Stomach (tissue), 8 donors: ENCODE measurements at regions not wholly inside any gene's neighbourhood (a gene's known extent, or its start where the extent isn't known, plus 50 kb on each side); places are given as distances from the start of the nearest gene placed in this dataset.

Source experiments
- DNase-seq, 2 donors: peaks; one replicate each; pipeline versions ENCODE4 v3.0.0 to v3.0.0-alpha.2; 2013 to 2019
- H3K27ac ChIP-seq, 5 donors: fragments of 200-600 bp in 4 of 5; sonication (generic) in 4 of 5; one replicate each; pipeline ENCODE4 v1.5.1; 2013 to 2019; ENCODE audit warnings: mild to moderate bottlenecking in 1 of 5, moderate library complexity in 1 of 5
- H3K27me3 ChIP-seq, 3 donors: fragments of 200-600 bp; sonication (generic); one replicate each; pipeline ENCODE4 v1.5.1; 2017 to 2019; ENCODE audit warnings: mixed run types in 1 of 3
- H3K36me3 ChIP-seq, 4 donors: fragments of 200-600 bp; sonication (generic); 1 replicate in 3 of 4; 2 replicates in 1 of 4; pipeline ENCODE4 v1.5.1; 2016 to 2019
- H3K4me1 ChIP-seq, 4 donors: fragments of 200-600 bp; sonication (generic); one replicate each; pipeline ENCODE4 v1.5.1; 2016 to 2019
- H3K4me3 ChIP-seq, 4 donors: fragments of 200-600 bp; sonication (generic) in 3 of 4; one replicate each; pipeline ENCODE4 v1.5.1; 2016 to 2019; ENCODE audit warnings: mild to moderate bottlenecking in 1 of 4
- H3K9me3 ChIP-seq, 4 donors: fragments of 200-600 bp; sonication (generic); one replicate each; pipeline ENCODE4 v1.5.1; 2016 to 2019
- EP300 ChIP-seq: sonication (generic); formaldehyde crosslinking; IDR thresholded peaks from one replicate; pipeline ENCODE4 v1.6.1; 2017; ENCODE audit warnings: antibody characterized with exemption
- POLR2A ChIP-seq, 4 donors: fragments of 450-650 bp; IDR thresholded peaks; one replicate each; pipeline ENCODE4 v1.6.1; 2016; ENCODE audit warnings: antibody characterized with exemption in 4 of 4, control low read depth in 2 of 4, mild to moderate bottlenecking in 1 of 4, moderate library complexity in 1 of 4
- POLR2AphosphoS5 ChIP-seq, 3 donors: sonication (generic); formaldehyde crosslinking; IDR thresholded peaks; one replicate each; pipeline ENCODE4 v1.6.1; 2016; ENCODE audit warnings: antibody characterized with exemption in 3 of 3
- WGBS, 5 donors: extraction: QIAGEN DNeasy Blood & Tissue Kit in 3 of 5; methylation state at CpG; one replicate each; pipeline versions ENCODE4 v1.1.5 to v1.1.7; 2013 to 2018; 5-methylcytosine and 5-hydroxymethylcytosine counted together
- intact Hi-C: fragments of 100-400 bp; cut with DNase I; formaldehyde crosslinking; loops from one replicate; pipeline ENCODE4 v1.15.1; 2023; ENCODE audit warnings: low total_unique reads
- TF ChIP-seq, protein P1 (sequence below), 7 experiments: fragments of 450-650 bp in 4 of 7; fragments of 200-600 bp in 3 of 7; sonication (generic) in 3 of 7; IDR thresholded peaks; one replicate each; pipeline ENCODE4 v1.5.1; 2016 to 2019; ENCODE audit warnings: antibody characterized with exemption in 7 of 7, control low read depth in 2 of 7, mild to moderate bottlenecking in 1 of 7
- donor health status: healthy with polysubstance abuse.
- donor health status: Bipolar disorder and iron deficiency.
- donor health status: healthy.

DNA sequence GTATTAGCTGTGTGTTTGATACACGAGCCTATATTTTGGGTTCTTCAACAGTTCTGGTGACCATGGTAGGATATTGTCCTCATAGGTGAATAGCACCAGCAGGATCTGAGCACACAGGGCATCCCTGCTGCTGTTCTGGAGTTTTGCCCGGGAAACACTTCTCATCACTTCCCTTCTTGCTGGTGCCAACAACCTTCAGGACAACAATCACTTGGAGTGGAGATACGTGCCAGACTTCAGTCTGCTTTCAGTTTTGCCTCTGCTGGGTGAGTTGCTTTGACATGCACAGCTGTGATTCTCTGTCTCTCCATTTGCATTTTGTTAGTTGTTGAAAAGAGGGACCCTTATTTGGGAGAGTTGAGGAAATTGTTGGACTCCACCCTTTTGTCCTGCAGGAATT is 1347.2 kb upstream of the DDX18 start:
- WGBS, 5 donors, result 42 to 63% (median 55%) methylated on average over 3 of the region's 3 CpGs
- DNase-seq, result no peak
- Histone ChIP-seq H3K27ac (no peak overlapping the region), H3K36me3 (no peaks in the 10 kb centered on the region), H3K4me3 (no peak overlapping the region), H3K4me1 (no peaks in the 10 kb centered on the region), H3K27me3 (no peaks in the 10 kb centered on the region), H3K9me3 (peaks cover 4 to 45% (median 12%) of the 10 kb centered on the region in 4 donors)
- no peak for TF ChIP-seq POLR2AphosphoS5 (IDR thresholded peaks at IDR 0.05)
- TF ChIP-seq POLR2A (IDR thresholded peaks at IDR 0.05), result no peak
- TF ChIP-seq EP300, result no peak
- TF ChIP-seq, protein P1, sequence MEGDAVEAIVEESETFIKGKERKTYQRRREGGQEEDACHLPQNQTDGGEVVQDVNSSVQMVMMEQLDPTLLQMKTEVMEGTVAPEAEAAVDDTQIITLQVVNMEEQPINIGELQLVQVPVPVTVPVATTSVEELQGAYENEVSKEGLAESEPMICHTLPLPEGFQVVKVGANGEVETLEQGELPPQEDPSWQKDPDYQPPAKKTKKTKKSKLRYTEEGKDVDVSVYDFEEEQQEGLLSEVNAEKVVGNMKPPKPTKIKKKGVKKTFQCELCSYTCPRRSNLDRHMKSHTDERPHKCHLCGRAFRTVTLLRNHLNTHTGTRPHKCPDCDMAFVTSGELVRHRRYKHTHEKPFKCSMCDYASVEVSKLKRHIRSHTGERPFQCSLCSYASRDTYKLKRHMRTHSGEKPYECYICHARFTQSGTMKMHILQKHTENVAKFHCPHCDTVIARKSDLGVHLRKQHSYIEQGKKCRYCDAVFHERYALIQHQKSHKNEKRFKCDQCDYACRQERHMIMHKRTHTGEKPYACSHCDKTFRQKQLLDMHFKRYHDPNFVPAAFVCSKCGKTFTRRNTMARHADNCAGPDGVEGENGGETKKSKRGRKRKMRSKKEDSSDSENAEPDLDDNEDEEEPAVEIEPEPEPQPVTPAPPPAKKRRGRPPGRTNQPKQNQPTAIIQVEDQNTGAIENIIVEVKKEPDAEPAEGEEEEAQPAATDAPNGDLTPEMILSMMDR (IDR thresholded peaks at IDR 0.05), result no peak
- intact Hi-C loops, result no loop called here

DNA sequence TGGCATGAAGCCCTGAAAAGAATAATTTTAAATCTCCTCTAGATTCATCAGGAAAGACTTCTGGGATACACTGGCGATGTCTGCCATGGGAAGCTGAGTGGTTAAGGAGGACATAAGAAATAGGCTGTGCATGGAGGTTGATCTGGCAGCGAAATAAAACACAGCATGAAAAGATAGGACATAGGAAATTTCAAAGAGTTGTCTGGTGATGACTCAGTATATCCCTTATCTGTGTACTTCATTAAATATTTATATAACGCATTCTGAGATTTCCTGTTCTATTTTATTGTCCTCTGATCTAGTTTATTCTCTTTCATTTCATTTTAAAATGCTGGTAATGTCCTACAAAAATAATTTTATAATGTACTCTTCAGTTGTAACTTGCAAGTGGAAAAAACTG is 1337.3 kb upstream of the DDX18 start:
- TF ChIP-seq POLR2AphosphoS5 (IDR thresholded peaks at IDR 0.05), result no peak
- no peak for TF ChIP-seq POLR2A (IDR thresholded peaks at IDR 0.05)
- no peak for TF ChIP-seq EP300
- TF ChIP-seq, protein P1 (IDR thresholded peaks at IDR 0.05), result no peak
- Histone ChIP-seq H3K27me3 (no peaks in the 10 kb centered on the region), H3K27ac (no peak overlapping the region), H3K4me3 (no peak overlapping the region), H3K9me3 (peaks cover 0 to 22% (median 0%) of the 10 kb centered on the region in 4 donors), H3K4me1 (no peaks in the 10 kb centered on the region), H3K36me3 (no peaks in the 10 kb centered on the region)
- intact Hi-C loops, result no loop called here
- 61 to 76% (median 69%) methylated on average over 3 of the region's 3 CpGs for WGBS, 5 donors
- no peak for DNase-seq

DNA sequence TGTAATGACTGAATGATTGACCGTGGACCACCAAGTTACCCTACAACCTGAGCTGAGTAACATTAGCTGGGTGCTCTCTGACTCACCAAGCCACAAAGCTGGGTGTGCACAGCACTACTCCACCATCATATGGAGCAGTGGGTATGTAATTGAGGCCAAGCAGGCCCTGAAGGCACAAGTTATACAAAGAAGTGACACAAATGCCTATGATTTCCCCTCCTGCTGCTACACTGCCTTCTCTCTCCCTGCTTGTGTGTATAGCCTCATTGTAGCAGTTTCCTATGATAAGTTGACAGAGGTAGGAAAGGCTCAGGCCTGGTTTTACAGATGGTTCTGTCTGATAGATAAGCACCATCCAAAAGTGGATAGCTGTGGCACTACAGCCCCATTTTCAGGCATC is 1327.2 kb upstream of the DDX18 start:
- TF ChIP-seq POLR2A (IDR thresholded peaks at IDR 0.05), result no peak
- TF ChIP-seq EP300, result no peak
- TF ChIP-seq, protein P1 (IDR thresholded peaks at IDR 0.05), result no peak
- TF ChIP-seq POLR2AphosphoS5 (IDR thresholded peaks at IDR 0.05), result no peak
- intact Hi-C loops, result no loop called here
- no peaks in the 10 kb centered on the region for H3K4me1 ChIP-seq

DNA sequence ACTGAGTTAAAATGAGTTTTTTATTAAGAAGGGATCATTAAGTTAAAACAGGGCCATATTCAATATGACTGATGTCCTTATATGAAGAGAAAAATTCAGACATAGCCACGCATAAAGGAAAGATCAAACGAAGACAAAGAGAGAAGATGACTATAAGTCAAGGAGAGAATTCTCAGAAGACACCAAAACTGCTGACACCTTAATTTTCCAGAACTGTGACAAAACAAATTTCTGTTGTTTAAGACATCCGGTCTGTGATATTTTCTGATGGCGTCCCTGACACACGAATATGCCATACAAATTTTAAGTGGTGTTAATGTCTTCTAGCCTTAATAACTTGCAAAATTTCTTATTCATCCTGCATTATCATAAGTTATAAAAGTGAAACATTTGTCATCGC is 1325.2 kb upstream of the DDX18 start:
- peaks cover 0 to 46% (median 27%) of the 10 kb centered on the region in 4 donors for H3K9me3 ChIP-seq
- WGBS, 5 donors, result 75 to 92% (median 89%) methylated on average over 6 of the region's 6 CpGs
- no peaks in the 10 kb centered on the region for H3K36me3 ChIP-seq
- no peak for DNase-seq
- no peaks in the 10 kb centered on the region for H3K27me3 ChIP-seq
- TF ChIP-seq EP300 (no peak), POLR2A (IDR thresholded peaks at IDR 0.05) (no peak), POLR2AphosphoS5 (IDR thresholded peaks at IDR 0.05) (no peak)
- TF ChIP-seq, protein P1 (IDR thresholded peaks at IDR 0.05), result no peak
- intact Hi-C loops, result no loop called here
- no peak overlapping the region for H3K27ac ChIP-seq
- no peak overlapping the region for H3K4me3 ChIP-seq
- H3K4me1 ChIP-seq, result no peaks in the 10 kb centered on the region

More for the DNA sequence above, 1327.2 kb upstream of the DDX18 start:
- Histone ChIP-seq H3K27me3 (no peaks in the 10 kb centered on the region), H3K36me3 (no peaks in the 10 kb centered on the region), H3K4me3 (no peak overlapping the region), H3K9me3 (peaks cover 0 to 47% (median 31%) of the 10 kb centered on the region in 4 donors), H3K27ac (no peak overlapping the region)
- no peak for DNase-seq
- WGBS, 5 donors, result 80 to 96% (median 85%) methylated on average over 1 of the region's 1 CpG
